ENCODE measurements at regions not wholly inside any gene's neighbourhood (a gene's known extent, or its start where the extent isn't known, plus 50 kb on each side); places are given as distances from the start of the nearest gene placed in this dataset.

DNA sequence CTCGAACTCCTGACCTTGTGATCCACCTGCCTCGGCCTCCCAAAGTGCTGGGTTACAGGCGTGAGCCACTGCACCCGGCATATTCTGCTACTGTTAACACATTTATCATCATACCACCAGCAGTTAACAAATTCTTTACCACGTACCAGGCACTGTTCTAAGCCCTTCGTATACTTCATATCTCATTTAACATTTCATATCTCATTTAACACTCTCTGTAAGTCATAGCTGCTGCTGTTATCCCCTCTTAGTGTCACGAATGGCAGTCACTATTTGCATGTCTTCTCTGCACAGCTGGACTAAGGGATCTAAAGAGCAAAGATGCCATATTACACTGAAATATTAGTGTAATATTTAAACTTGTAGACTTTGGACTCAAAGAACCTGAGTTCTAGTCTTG, 462.5 kb upstream of the DAB1 start:
- TF ChIP-seq, protein P1, sequence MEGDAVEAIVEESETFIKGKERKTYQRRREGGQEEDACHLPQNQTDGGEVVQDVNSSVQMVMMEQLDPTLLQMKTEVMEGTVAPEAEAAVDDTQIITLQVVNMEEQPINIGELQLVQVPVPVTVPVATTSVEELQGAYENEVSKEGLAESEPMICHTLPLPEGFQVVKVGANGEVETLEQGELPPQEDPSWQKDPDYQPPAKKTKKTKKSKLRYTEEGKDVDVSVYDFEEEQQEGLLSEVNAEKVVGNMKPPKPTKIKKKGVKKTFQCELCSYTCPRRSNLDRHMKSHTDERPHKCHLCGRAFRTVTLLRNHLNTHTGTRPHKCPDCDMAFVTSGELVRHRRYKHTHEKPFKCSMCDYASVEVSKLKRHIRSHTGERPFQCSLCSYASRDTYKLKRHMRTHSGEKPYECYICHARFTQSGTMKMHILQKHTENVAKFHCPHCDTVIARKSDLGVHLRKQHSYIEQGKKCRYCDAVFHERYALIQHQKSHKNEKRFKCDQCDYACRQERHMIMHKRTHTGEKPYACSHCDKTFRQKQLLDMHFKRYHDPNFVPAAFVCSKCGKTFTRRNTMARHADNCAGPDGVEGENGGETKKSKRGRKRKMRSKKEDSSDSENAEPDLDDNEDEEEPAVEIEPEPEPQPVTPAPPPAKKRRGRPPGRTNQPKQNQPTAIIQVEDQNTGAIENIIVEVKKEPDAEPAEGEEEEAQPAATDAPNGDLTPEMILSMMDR (IDR thresholded peaks at IDR 0.05) = no peak
- TF ChIP-seq ZFX (IDR thresholded peaks at IDR 0.05; ENCODE audit: borderline replicate concordance) = no peak

Data from 22Rv1 (cell line).